ENCODE measurements at regions not wholly inside any gene's neighbourhood (a gene's known extent, or its start where the extent isn't known, plus 50 kb on each side); places are given as distances from the start of the nearest gene placed in this dataset.
A peak's percentile ranks its signal among the peaks of the same experiment; 100 is the strongest.

GRCh38 chr5:101991486-101991885 lies 304.6 kb downstream of the SLCO4C1 start:
- Histone ChIP-seq H3K27ac (ENCODE audit: low read depth, low read length) (no peak overlapping the region), H3K27me3 (ENCODE audit: insufficient read depth, low read length, poor library complexity, severe bottlenecking) (no peaks in the 10 kb centered on the region), H3K36me3 (ENCODE audit: insufficient read depth, low read length) (no peaks in the 10 kb centered on the region), H3K4me3 (ENCODE audit: low read length) (no peak overlapping the region), H3K9me3 (ENCODE audit: low read length) (no peaks in the 10 kb centered on the region), H3K4me1 (ENCODE audit: insufficient read depth, low read length) (no peaks in the 10 kb centered on the region)
- CTCF ChIA-PET: no interaction called here
- Mint-ChIP-seq H3K4me3 (no peak overlapping the region), H3K4me1 (no peaks in the 10 kb centered on the region), H3K27ac (no peak overlapping the region), H3K27me3 (peaks cover 0 to 3% of the 10 kb centered on the region in 2 donors), H3K9me3 (no peaks in the 10 kb centered on the region), H3K36me3 (no peaks in the 10 kb centered on the region)
- POLR2A ChIA-PET: no interaction called here
- no peak for DNase-seq

- Histone ChIP-seq H3K9me3 (ENCODE audit: low read length) (no peaks in the 10 kb centered on the region), H3K4me1 (ENCODE audit: insufficient read depth, low read length) (no peaks in the 10 kb centered on the region), H3K27me3 (ENCODE audit: insufficient read depth, low read length, poor library complexity, severe bottlenecking) (no peaks in the 10 kb centered on the region), H3K36me3 (ENCODE audit: insufficient read depth, low read length) (no peaks in the 10 kb centered on the region), H3K4me3 (ENCODE audit: low read length) (no peak overlapping the region), H3K27ac (ENCODE audit: low read depth, low read length) (no peak overlapping the region)
- DNase-seq: no peak
- Mint-ChIP-seq H3K27me3 (peaks cover 0 to 3% of the 10 kb centered on the region in 2 donors), H3K27ac (no peak overlapping the region), H3K36me3 (no peaks in the 10 kb centered on the region), H3K9me3 (peaks cover 0 to 1% (median 0%) of the 10 kb centered on the region in 5 donors), H3K4me1 (no peaks in the 10 kb centered on the region), H3K4me3 (no peak overlapping the region)
- POLR2A ChIA-PET: no interaction called here
- CTCF ChIA-PET: interaction anchor here (0.9 kb wide), 1 partner anchor 9 kb away, joined by 3 read pairs; no protein-coding TSS in a partner anchor
Measured at GRCh38 chr5:101989659-101990058, 306.4 kb downstream of the SLCO4C1 start.

GRCh38 chr5:101977729-101978345 lies 318.2 kb downstream of the SLCO4C1 start:
- H3K36me3 ChIP-seq (ENCODE audit: insufficient read depth, low read length): no peaks in the 10 kb centered on the region
- ChIA-PET POLR2A (no interaction called here), CTCF (no interaction called here)
- no peaks in the 10 kb centered on the region for H3K4me1 ChIP-seq (ENCODE audit: insufficient read depth, low read length)
- no peaks in the 10 kb centered on the region for H3K36me3 Mint-ChIP-seq
- no peaks in the 10 kb centered on the region for H3K9me3 ChIP-seq (ENCODE audit: low read length)
- no peak overlapping the region for H3K27ac Mint-ChIP-seq
- peaks cover 0 to 1% of the 10 kb centered on the region in 2 donors for H3K27me3 Mint-ChIP-seq
- H3K4me1 Mint-ChIP-seq: no peaks in the 10 kb centered on the region
- H3K27ac ChIP-seq (ENCODE audit: low read depth, low read length): no peak overlapping the region
- no peak overlapping the region for H3K4me3 Mint-ChIP-seq
- H3K4me3 ChIP-seq (ENCODE audit: low read length): no peak overlapping the region
- DNase-seq: no peak
- no peaks in the 10 kb centered on the region for H3K9me3 Mint-ChIP-seq
- no peaks in the 10 kb centered on the region for H3K27me3 ChIP-seq (ENCODE audit: insufficient read depth, low read length, poor library complexity, severe bottlenecking)

- CTCF ChIA-PET: no interaction called here
- POLR2A ChIA-PET: no interaction called here
- H3K9me3 ChIP-seq (ENCODE audit: low read length): no peaks in the 10 kb centered on the region
- Mint-ChIP-seq H3K4me3 (no peak overlapping the region), H3K27ac (no peak overlapping the region), H3K36me3 (no peaks in the 10 kb centered on the region), H3K27me3 (peaks cover 0 to 1% of the 10 kb centered on the region in 2 donors), H3K9me3 (no peaks in the 10 kb centered on the region), H3K4me1 (no peaks in the 10 kb centered on the region)
- no peak for DNase-seq
- H3K4me1 ChIP-seq (ENCODE audit: insufficient read depth, low read length): no peaks in the 10 kb centered on the region
- no peaks in the 10 kb centered on the region for H3K27me3 ChIP-seq (ENCODE audit: insufficient read depth, low read length, poor library complexity, severe bottlenecking)
- H3K4me3 ChIP-seq (ENCODE audit: low read length): no peak overlapping the region
- H3K36me3 ChIP-seq (ENCODE audit: insufficient read depth, low read length): no peaks in the 10 kb centered on the region
- H3K27ac ChIP-seq (ENCODE audit: low read depth, low read length): no peak overlapping the region
Measured at GRCh38 chr5:101976933-101977332, 319.2 kb downstream of the SLCO4C1 start.

- Histone ChIP-seq H3K36me3 (ENCODE audit: insufficient read depth, low read length) (no peaks in the 10 kb centered on the region), H3K4me1 (ENCODE audit: insufficient read depth, low read length) (no peaks in the 10 kb centered on the region), H3K27me3 (ENCODE audit: insufficient read depth, low read length, poor library complexity, severe bottlenecking) (no peaks in the 10 kb centered on the region), H3K27ac (ENCODE audit: low read depth, low read length) (no peak overlapping the region), H3K4me3 (ENCODE audit: low read length) (no peak overlapping the region), H3K9me3 (ENCODE audit: low read length) (no peaks in the 10 kb centered on the region)
- no peaks in the 10 kb centered on the region for H3K36me3 Mint-ChIP-seq
- H3K27me3 Mint-ChIP-seq: no peaks in the 10 kb centered on the region
- ChIA-PET POLR2A (no interaction called here), CTCF (no interaction called here)
- H3K27ac Mint-ChIP-seq: no peak overlapping the region
- no peaks in the 10 kb centered on the region for H3K4me1 Mint-ChIP-seq
- no peak overlapping the region for H3K4me3 Mint-ChIP-seq
- peaks cover 0 to 5% (median 0%) of the 10 kb centered on the region in 5 donors for H3K9me3 Mint-ChIP-seq
- DNase-seq: no peak
Measured at GRCh38 chr5:101969742-101970141, 326.3 kb downstream of the SLCO4C1 start.

- H3K9me3 ChIP-seq (ENCODE audit: low read length): no peaks in the 10 kb centered on the region
- H3K27me3 Mint-ChIP-seq: no peaks in the 10 kb centered on the region
- POLR2A ChIA-PET: no interaction called here
Measured at GRCh38 chr5:101966476-101966875, 329.6 kb downstream of the SLCO4C1 start.

GRCh38 chr5:101955891-101956290 lies 340.2 kb downstream of the SLCO4C1 start:
- H3K4me1 Mint-ChIP-seq: no peaks in the 10 kb centered on the region
- no peak overlapping the region for H3K4me3 Mint-ChIP-seq
- no peaks in the 10 kb centered on the region for H3K27me3 ChIP-seq (ENCODE audit: insufficient read depth, low read length, poor library complexity, severe bottlenecking)
- H3K9me3 Mint-ChIP-seq: peaks cover 0 to 2% (median 0%) of the 10 kb centered on the region in 5 donors
- H3K27ac ChIP-seq (ENCODE audit: low read depth, low read length): no peak overlapping the region
- CTCF ChIA-PET: no interaction called here
- no peak overlapping the region for H3K4me3 ChIP-seq (ENCODE audit: low read length)
- no peak for DNase-seq
- H3K9me3 ChIP-seq (ENCODE audit: low read length): no peaks in the 10 kb centered on the region
- no peak overlapping the region for H3K27ac Mint-ChIP-seq
- H3K36me3 ChIP-seq (ENCODE audit: insufficient read depth, low read length): no peaks in the 10 kb centered on the region
- POLR2A ChIA-PET: no interaction called here
- H3K27me3 Mint-ChIP-seq: no peaks in the 10 kb centered on the region
- H3K36me3 Mint-ChIP-seq: no peaks in the 10 kb centered on the region
- no peaks in the 10 kb centered on the region for H3K4me1 ChIP-seq (ENCODE audit: insufficient read depth, low read length)

More at GRCh38 chr5:101966476-101966875, 329.6 kb downstream of the SLCO4C1 start:
- Histone ChIP-seq H3K4me1 (ENCODE audit: insufficient read depth, low read length) (no peaks in the 10 kb centered on the region), H3K36me3 (ENCODE audit: insufficient read depth, low read length) (no peaks in the 10 kb centered on the region), H3K4me3 (ENCODE audit: low read length) (no peak overlapping the region), H3K27ac (ENCODE audit: low read depth, low read length) (no peak overlapping the region), H3K27me3 (ENCODE audit: insufficient read depth, low read length, poor library complexity, severe bottlenecking) (no peaks in the 10 kb centered on the region)
- Mint-ChIP-seq H3K4me1 (no peaks in the 10 kb centered on the region), H3K4me3 (no peak overlapping the region), H3K27ac (no peak overlapping the region), H3K9me3 (peaks cover 0 to 5% (median 0%) of the 10 kb centered on the region in 5 donors), H3K36me3 (no peaks in the 10 kb centered on the region)
- DNase-seq: no peak
- CTCF ChIA-PET: no interaction called here

- H3K36me3 ChIP-seq (ENCODE audit: insufficient read depth, low read length): no peaks in the 10 kb centered on the region
- H3K4me1 ChIP-seq (ENCODE audit: insufficient read depth, low read length): no peaks in the 10 kb centered on the region
- no peaks in the 10 kb centered on the region for H3K9me3 Mint-ChIP-seq
- ChIA-PET POLR2A (no interaction called here), CTCF (no interaction called here)
- H3K27ac Mint-ChIP-seq: peak overlapping the region in 1 of 8 donors; percentile 62
- H3K36me3 Mint-ChIP-seq: no peaks in the 10 kb centered on the region
- H3K9me3 ChIP-seq (ENCODE audit: low read length): no peaks in the 10 kb centered on the region
- no peak for DNase-seq
- no peaks in the 10 kb centered on the region for H3K27me3 Mint-ChIP-seq
- H3K27me3 ChIP-seq (ENCODE audit: insufficient read depth, low read length, poor library complexity, severe bottlenecking): no peaks in the 10 kb centered on the region
- H3K4me3 Mint-ChIP-seq: no peak overlapping the region
- H3K4me3 ChIP-seq (ENCODE audit: low read length): no peak overlapping the region
- H3K4me1 Mint-ChIP-seq: no peaks in the 10 kb centered on the region
- H3K27ac ChIP-seq (ENCODE audit: low read depth, low read length): no peak overlapping the region
Measured at GRCh38 chr5:101950019-101950418, 346.1 kb downstream of the SLCO4C1 start.

- Mint-ChIP-seq H3K27me3 (no peaks in the 10 kb centered on the region), H3K4me1 (no peaks in the 10 kb centered on the region), H3K9me3 (peaks cover 0 to 4% (median 0%) of the 10 kb centered on the region in 5 donors), H3K36me3 (no peaks in the 10 kb centered on the region), H3K4me3 (no peak overlapping the region), H3K27ac (no peak overlapping the region)
- H3K9me3 ChIP-seq (ENCODE audit: low read length): no peaks in the 10 kb centered on the region
- H3K36me3 ChIP-seq (ENCODE audit: insufficient read depth, low read length): no peaks in the 10 kb centered on the region
- no peak overlapping the region for H3K4me3 ChIP-seq (ENCODE audit: low read length)
- H3K27ac ChIP-seq (ENCODE audit: low read depth, low read length): no peak overlapping the region
- H3K4me1 ChIP-seq (ENCODE audit: insufficient read depth, low read length): no peaks in the 10 kb centered on the region
- POLR2A ChIA-PET: no interaction called here
- CTCF ChIA-PET: no interaction called here
- no peak for DNase-seq
- H3K27me3 ChIP-seq (ENCODE audit: insufficient read depth, low read length, poor library complexity, severe bottlenecking): no peaks in the 10 kb centered on the region
Measured at GRCh38 chr5:101948615-101949014, 347.5 kb downstream of the SLCO4C1 start.

Measured in CD8-positive, alpha-beta memory T cell (primary cell).